Loucy (cell line): ENCODE measurements at regions not wholly inside any gene's neighbourhood (a gene's known extent, or its start where the extent isn't known, plus 50 kb on each side); places are given as distances from the start of the nearest gene placed in this dataset.

Experiments used
- H2AFZ ChIP-seq: fragments of 200-600 bp; sonication (generic); 2 replicates; pipeline ENCODE4 v1.6.0; 2016; ENCODE audit warnings: antibody characterized with exemption, mild to moderate bottlenecking, low read length, moderate library complexity
- H3F3A ChIP-seq: fragments of 200-600 bp; 2 replicates; pipeline ENCODE4 v1.6.0; 2016; ENCODE audit warnings: antibody characterized with exemption, low read depth, mild to moderate bottlenecking
- H3K27me3 ChIP-seq: fragments of 200-600 bp; sonication (generic); 2 replicates; pipeline ENCODE4 v1.6.1; 2014; ENCODE audit warnings: low read length, mild to moderate bottlenecking; ENCODE audit not compliant: insufficient read depth, poor library complexity, severe bottlenecking
- H3K36me3 ChIP-seq: fragments of 200-600 bp; sonication (generic); 2 replicates; pipeline ENCODE4 v1.6.1; 2016; ENCODE audit warnings: low read length; ENCODE audit not compliant: insufficient read depth
- H3K4me1 ChIP-seq: fragments of 200-600 bp; sonication (generic); 2 replicates; pipeline ENCODE4 v1.5.1; 2014; ENCODE audit warnings: low read length, mild to moderate bottlenecking; ENCODE audit not compliant: insufficient read depth, poor library complexity, severe bottlenecking
- H3K4me2 ChIP-seq: fragments of 200-600 bp; sonication (generic); 2 replicates; pipeline ENCODE4 v1.6.0; 2014; ENCODE audit warnings: antibody characterized with exemption, low read length, low read depth, mild to moderate bottlenecking; ENCODE audit not compliant: poor library complexity, severe bottlenecking
- H3K4me3 ChIP-seq: fragments of 200-600 bp; sonication (generic); 2 replicates; pipeline ENCODE4 v1.5.1; 2014; ENCODE audit warnings: low read length, mild to moderate bottlenecking, mixed read lengths; ENCODE audit not compliant: poor library complexity, severe bottlenecking
- H3K79me2 ChIP-seq: fragments of 200-600 bp; sonication (generic); 2 replicates; pipeline ENCODE4 v1.6.1; 2014; ENCODE audit warnings: low read length; ENCODE audit not compliant: insufficient read depth
- H3K9ac ChIP-seq: fragments of 200-600 bp; sonication (generic); 2 replicates; pipeline ENCODE4 v1.6.0; 2014; ENCODE audit warnings: mild to moderate bottlenecking, low read depth, low read length, moderate library complexity; ENCODE audit not compliant: poor library complexity, severe bottlenecking
- H3K9me2 ChIP-seq: fragments of 200-600 bp; sonication (generic); replicated peaks from 2 replicates; pipeline ENCODE4 v1.6.1; 2016; ENCODE audit warnings: low read depth, low read length, mixed read lengths
- H3K9me3 ChIP-seq: fragments of 200-600 bp; sonication (generic); 2 replicates; pipeline ENCODE4 v1.6.1; 2014; ENCODE audit warnings: mild to moderate bottlenecking, antibody characterized with exemption, low read length, low read depth; ENCODE audit not compliant: insufficient read depth
- H4K20me1 ChIP-seq: fragments of 200-600 bp; sonication (generic); 2 replicates; pipeline ENCODE4 v1.6.0; 2014; ENCODE audit warnings: antibody characterized with exemption, low read length, mild to moderate bottlenecking; ENCODE audit not compliant: insufficient read depth, poor library complexity, severe bottlenecking
- EZH2phosphoT487 ChIP-seq: fragments of 200-600 bp; IDR thresholded peaks from 2 replicates; pipeline ENCODE4 v1.6.1; 2018; ENCODE audit warnings: antibody characterized with exemption, mild to moderate bottlenecking, moderate library complexity, borderline replicate concordance
- TF ChIP-seq, protein P1 (sequence below): fragments of 200-600 bp; sonication (generic); conservative IDR thresholded peaks from 2 replicates; pipeline ENCODE4 v1.5.1; 2014; ENCODE audit warnings: mild to moderate bottlenecking, antibody characterized with exemption, low read length

DNA sequence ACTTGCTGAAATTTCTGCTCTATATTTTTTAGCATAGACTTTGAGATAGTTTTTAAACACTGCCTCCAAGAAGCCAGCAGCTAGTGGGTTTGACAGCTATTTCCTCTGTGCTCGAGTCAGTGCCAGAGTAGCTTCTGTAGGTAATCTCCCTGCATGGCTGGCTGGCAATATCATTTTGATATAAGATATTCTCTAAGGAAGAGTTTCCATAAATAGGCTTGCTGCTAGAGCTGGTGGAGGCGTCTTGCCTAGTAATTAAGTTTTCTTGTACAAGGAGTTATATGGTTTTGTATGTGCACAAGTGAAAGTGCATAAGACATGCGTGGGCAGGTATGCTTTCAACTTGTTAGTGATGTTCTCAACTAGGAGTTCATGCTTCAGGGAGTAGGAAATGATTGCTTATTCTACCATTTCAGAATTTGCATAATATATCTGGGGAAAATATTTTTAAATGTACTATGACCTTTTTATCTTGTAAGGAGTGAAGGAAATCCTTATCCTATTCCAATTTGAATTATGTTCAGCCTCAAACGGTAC, 74.1 kb upstream of the CCL21 start:
- H3K4me2 ChIP-seq, result no peak overlapping the region
- no peak overlapping the region for H2AFZ ChIP-seq
- H3K9me2 ChIP-seq, result no peaks in the 10 kb centered on the region
- no peak overlapping the region for H3K4me3 ChIP-seq
- no peaks in the 10 kb centered on the region for H3K79me2 ChIP-seq
- no peak overlapping the region for H3K9ac ChIP-seq
- H3K9me3 ChIP-seq, result no peaks in the 10 kb centered on the region
- no peaks in the 10 kb centered on the region for H3F3A ChIP-seq
- H3K27me3 ChIP-seq, result no peaks in the 10 kb centered on the region
- TF ChIP-seq, protein P1, sequence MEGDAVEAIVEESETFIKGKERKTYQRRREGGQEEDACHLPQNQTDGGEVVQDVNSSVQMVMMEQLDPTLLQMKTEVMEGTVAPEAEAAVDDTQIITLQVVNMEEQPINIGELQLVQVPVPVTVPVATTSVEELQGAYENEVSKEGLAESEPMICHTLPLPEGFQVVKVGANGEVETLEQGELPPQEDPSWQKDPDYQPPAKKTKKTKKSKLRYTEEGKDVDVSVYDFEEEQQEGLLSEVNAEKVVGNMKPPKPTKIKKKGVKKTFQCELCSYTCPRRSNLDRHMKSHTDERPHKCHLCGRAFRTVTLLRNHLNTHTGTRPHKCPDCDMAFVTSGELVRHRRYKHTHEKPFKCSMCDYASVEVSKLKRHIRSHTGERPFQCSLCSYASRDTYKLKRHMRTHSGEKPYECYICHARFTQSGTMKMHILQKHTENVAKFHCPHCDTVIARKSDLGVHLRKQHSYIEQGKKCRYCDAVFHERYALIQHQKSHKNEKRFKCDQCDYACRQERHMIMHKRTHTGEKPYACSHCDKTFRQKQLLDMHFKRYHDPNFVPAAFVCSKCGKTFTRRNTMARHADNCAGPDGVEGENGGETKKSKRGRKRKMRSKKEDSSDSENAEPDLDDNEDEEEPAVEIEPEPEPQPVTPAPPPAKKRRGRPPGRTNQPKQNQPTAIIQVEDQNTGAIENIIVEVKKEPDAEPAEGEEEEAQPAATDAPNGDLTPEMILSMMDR, result no peak
- TF ChIP-seq EZH2phosphoT487, result no peak
- H3K4me1 ChIP-seq, result no peaks in the 10 kb centered on the region
- no peaks in the 10 kb centered on the region for H3K36me3 ChIP-seq
- H4K20me1 ChIP-seq, result no peaks in the 10 kb centered on the region

DNA sequence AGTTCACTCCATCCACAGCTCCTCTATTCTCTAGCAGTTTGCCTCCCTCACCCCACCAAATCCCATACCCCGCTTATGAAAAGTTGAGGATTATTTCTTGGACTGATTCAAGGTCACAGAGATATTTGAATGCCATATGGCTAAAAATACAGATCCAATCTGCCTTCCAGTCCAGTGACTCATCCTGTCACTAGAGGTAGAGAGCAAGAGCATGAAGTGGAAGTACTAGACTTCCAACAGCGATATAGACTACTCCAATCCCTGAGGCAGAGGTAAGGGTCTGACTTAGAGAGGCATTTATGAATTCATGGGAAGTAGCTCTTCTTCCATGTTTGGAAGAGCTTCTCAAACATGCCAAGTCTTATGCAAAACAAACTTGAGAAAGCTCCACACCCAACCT, 72.4 kb upstream of the CCL21 start:
- H3K4me3 ChIP-seq, result no peak overlapping the region
- no peak for TF ChIP-seq EZH2phosphoT487
- TF ChIP-seq, protein P1, result no peak
- H3F3A ChIP-seq, result no peaks in the 10 kb centered on the region
- H3K9me3 ChIP-seq, result no peaks in the 10 kb centered on the region
- H3K36me3 ChIP-seq, result no peaks in the 10 kb centered on the region
- H2AFZ ChIP-seq, result no peak overlapping the region
- no peaks in the 10 kb centered on the region for H3K27me3 ChIP-seq
- H3K9ac ChIP-seq, result no peak overlapping the region
- H3K4me2 ChIP-seq, result no peak overlapping the region
- H3K79me2 ChIP-seq, result no peaks in the 10 kb centered on the region
- no peaks in the 10 kb centered on the region for H3K4me1 ChIP-seq
- no peaks in the 10 kb centered on the region for H4K20me1 ChIP-seq
- H3K9me2 ChIP-seq, result no peaks in the 10 kb centered on the region

DNA sequence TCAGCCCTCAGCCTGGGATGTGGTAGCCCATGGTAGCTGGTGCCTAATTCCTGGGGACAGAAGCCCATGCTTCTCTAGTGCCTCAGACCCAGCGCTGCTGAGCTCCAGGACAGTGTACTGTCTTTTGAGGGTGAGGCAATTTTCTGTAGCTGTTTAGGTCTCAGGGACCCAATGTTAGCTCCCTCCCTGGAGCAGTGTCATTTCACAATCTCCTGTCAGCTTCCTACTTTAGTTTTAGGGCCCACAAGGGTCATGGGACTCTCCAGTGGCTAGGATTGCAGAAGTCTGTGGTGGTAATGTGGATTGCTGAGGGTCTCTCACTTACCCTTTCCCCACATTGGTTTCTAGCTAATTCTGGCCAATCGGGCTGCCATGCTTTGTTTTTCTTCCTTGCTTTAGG, 67.7 kb upstream of the CCL21 start:
- no peaks in the 10 kb centered on the region for H4K20me1 ChIP-seq
- TF ChIP-seq, protein P1, result no peak
- no peak for TF ChIP-seq EZH2phosphoT487
- H3K4me1 ChIP-seq, result no peaks in the 10 kb centered on the region
- H3K4me3 ChIP-seq, result no peak overlapping the region
- no peaks in the 10 kb centered on the region for H3F3A ChIP-seq
- H3K4me2 ChIP-seq, result no peak overlapping the region
- H3K9me2 ChIP-seq, result no peaks in the 10 kb centered on the region
- H3K9me3 ChIP-seq, result no peaks in the 10 kb centered on the region
- no peaks in the 10 kb centered on the region for H3K36me3 ChIP-seq
- H2AFZ ChIP-seq, result no peak overlapping the region
- H3K27me3 ChIP-seq, result no peaks in the 10 kb centered on the region
- no peak overlapping the region for H3K9ac ChIP-seq
- no peaks in the 10 kb centered on the region for H3K79me2 ChIP-seq
